HEK293T (cell line): ENCODE measurements at regions not wholly inside any gene's neighbourhood (a gene's known extent, or its start where the extent isn't known, plus 50 kb on each side); places are given as distances from the start of the nearest gene placed in this dataset.

Source experiments
- ARNT ChIP-seq: fragments of 450-650 bp; IDR thresholded peaks from 2 replicates; pipeline ENCODE4 v1.6.1; 2017; ENCODE audit warnings: mild to moderate bottlenecking
- BHLHE40 ChIP-seq: fragments of 450-650 bp; IDR thresholded peaks from 2 replicates; pipeline ENCODE4 v1.6.1; 2016; ENCODE audit warnings: mild to moderate bottlenecking, moderate library complexity, borderline replicate concordance
- CTBP1 ChIP-seq: fragments of 450-650 bp; IDR thresholded peaks from 2 replicates; pipeline ENCODE4 v1.6.1; 2016; ENCODE audit warnings: borderline replicate concordance
- ELF4 ChIP-seq: fragments of 450-650 bp; IDR thresholded peaks from 2 replicates; pipeline ENCODE4 v1.6.1; 2017; ENCODE audit warnings: antibody characterized with exemption
- L3MBTL2 ChIP-seq: fragments of 450-650 bp; conservative IDR thresholded peaks from 2 replicates; pipeline ENCODE4 v1.6.1; 2016; ENCODE audit warnings: mild to moderate bottlenecking
- PKNOX1 ChIP-seq: fragments of 450-650 bp; IDR thresholded peaks from 2 replicates; pipeline ENCODE4 v1.6.1; 2016
- SP1 ChIP-seq: fragments of 450-650 bp; IDR thresholded peaks from 2 replicates; pipeline ENCODE4 v1.6.1; 2017
- SUZ12 ChIP-seq: fragments of 450-650 bp; IDR thresholded peaks from 2 replicates; pipeline ENCODE4 v1.6.1; 2016; ENCODE audit warnings: mild to moderate bottlenecking
- ZNF384 ChIP-seq: fragments of 450-650 bp; IDR thresholded peaks from 2 replicates; pipeline ENCODE4 v1.6.1; 2016

GRCh38 chr17:14750866-14751265 lies 450.0 kb downstream of the HS3ST3B1 start:
- TF ChIP-seq SP1 (no peak), ZNF384 (no peak), L3MBTL2 (no peak), BHLHE40 (no peak), SUZ12 (no peak), CTBP1 (no peak), ARNT (no peak), PKNOX1 (no peak), ELF4 (no peak)
